ENCODE measurements at regions not wholly inside any gene's neighbourhood (a gene's known extent, or its start where the extent isn't known, plus 50 kb on each side); places are given as distances from the start of the nearest gene placed in this dataset.

- no peak for DNase-seq
Observed at GRCh38 chr5:143484601-143485000, 81.1 kb upstream of the NR3C1 start.

- DNase-seq = no peak
Observed at GRCh38 chr5:143481697-143482531, 78.4 kb upstream of the NR3C1 start.

DNA sequence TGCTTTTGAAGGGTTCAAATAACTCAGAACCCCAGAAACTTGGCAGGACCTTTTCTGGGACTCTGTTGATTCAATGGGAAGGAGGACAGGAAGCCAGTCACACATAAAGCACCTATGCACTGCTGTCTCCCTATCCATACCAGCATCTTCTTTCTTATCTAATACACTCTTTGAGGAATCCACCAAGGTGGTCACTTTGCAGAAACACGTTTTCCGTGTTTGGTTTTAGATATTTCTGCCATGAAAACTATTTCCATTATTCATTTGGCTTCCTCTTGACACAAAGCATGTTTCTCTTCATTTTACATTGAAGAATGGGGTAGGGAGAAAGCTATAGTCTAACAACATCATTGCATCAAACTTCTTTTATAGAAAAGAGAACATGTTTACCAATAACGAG, 76.5 kb upstream of the NR3C1 start:
- no peak for DNase-seq

DNA sequence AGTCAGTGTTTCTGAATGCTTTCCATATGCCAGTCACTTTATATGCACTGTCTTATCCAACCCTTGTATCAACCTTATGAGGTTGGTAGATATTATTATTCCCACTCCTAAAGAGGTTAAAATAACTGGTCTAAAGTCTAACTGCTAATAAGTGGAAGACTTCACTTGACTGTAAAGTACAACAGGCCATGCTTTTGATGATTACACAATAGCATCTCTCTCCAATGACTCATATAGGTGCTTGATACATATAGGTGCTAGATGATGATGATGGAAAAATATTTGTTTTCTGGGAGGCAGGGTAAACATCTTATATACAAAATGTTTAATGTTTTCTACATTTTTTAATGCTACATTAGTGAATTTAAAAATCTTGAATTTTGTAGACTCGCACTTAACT, 75.9 kb upstream of the NR3C1 start:
- DNase-seq = no peak

DNA sequence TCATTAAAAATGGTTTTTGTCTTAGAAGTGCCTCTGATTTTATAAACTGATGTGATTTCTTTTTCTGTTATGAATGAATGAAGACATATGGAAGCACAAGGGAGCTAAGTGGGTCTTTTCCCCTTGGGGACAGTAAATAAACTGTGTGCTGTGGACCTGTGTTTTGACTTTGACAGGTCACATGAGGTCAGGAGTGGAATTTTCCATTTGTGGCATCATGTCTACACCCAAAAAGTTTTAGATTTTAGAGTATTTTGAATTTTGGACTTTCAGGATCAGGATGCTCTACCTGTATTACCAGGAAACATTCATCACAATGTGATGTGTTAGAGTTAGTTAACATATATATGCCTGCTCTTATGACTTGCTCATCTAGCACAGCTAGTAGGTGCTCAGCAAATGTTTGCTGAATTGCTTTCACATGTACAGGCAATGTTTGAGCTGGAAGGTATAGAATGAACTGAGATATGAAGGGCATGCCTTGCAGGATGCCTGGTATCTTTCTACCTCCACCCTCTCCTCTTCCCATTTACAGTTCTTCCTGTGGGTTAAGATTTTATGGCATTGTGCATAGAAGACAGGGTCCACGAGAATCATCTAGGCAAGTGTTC, 73.2 kb upstream of the NR3C1 start:
- no peak for DNase-seq

DNA sequence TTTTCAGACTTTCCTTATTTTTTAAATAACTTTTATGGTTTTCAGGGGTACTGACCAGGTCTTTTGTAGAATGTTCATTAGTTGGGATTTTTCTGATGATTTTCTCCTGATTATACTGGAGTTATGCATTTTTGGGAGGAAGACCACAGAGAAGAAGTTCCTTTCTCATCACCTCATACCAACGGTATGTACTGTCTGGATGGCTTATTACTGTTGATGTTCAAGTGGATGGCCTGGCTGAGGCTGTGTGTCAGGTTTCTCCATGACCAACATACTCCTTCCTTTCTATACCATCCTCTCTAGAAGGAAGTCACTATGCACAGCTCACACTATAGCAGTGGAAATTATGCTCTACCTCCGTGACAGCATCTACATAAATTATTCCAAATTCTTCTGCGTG, 71.1 kb upstream of the NR3C1 start:
- no peak for DNase-seq

DNA sequence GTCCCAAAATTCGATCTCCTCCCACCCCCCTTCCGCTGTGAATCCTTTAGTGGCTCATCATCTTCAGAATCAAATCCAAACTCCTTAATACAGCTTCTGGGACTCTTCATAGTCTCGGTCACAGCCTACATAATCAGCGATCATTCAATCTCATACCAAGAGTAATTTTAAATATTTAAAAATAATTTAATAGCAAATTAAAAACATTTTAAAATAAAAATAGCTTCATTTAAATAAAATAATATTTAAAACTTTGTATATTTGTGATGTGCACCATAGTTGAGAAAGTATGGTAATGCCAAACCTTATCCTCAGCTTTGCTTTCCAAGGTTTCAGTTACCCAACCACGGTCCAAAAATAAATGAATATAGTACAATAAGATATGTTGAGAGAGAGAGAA, 70.0 kb upstream of the NR3C1 start:
- DNase-seq = no peak

GRCh38 chr5:143472576-143472975, 69.1 kb upstream of the NR3C1 start:
- no peak for DNase-seq

GRCh38 chr5:143471666-143472464, 68.4 kb upstream of the NR3C1 start:
- DNase-seq = no peak

DNA sequence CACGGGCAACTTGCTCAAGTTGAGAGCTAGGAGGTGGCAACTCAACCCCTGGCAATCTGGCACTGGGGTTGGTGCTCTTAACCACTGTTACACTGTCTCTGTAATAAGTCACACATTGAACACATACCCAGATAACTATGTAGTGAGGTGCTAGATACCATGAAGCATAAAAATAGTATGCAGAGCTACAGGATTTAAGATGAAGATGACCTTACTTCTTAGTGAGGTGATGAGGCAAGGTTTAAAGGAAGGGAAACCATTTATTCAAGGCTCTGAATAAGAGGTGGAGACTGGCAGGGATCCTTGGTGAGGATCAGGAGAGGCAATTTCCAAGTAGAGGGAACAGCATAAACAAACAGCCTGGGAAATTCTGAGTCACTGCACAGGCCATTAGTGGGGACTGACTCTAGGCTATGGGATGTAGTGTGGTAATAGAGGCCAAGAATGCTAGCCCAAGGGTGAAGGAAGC, 67.6 kb upstream of the NR3C1 start:
- no peak for DNase-seq

GRCh38 chr5:143470120-143470519, 66.6 kb upstream of the NR3C1 start:
- DNase-seq = no peak

- DNase-seq = no peak
Observed at GRCh38 chr5:143469125-143469524, 65.6 kb upstream of the NR3C1 start.

DNA sequence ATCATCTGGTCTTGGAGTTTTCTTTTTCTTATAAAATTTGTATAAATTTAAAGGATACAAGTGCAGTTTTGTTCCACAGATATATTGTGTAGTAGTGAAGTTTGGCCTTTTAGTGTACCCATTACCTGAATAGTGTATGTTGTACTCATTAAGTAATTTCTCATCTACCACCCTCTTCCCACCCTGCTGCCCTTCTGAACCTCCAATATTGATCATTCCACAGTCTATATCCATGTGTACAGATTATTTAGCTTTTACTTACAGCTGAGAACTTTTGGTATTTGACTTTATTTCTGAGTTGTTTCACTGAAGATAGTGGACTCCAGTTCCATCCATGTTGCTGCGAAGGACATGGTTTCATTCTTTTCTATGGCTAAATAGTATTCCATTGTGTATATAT, 63.1 kb upstream of the NR3C1 start:
- no peak for DNase-seq

DNA sequence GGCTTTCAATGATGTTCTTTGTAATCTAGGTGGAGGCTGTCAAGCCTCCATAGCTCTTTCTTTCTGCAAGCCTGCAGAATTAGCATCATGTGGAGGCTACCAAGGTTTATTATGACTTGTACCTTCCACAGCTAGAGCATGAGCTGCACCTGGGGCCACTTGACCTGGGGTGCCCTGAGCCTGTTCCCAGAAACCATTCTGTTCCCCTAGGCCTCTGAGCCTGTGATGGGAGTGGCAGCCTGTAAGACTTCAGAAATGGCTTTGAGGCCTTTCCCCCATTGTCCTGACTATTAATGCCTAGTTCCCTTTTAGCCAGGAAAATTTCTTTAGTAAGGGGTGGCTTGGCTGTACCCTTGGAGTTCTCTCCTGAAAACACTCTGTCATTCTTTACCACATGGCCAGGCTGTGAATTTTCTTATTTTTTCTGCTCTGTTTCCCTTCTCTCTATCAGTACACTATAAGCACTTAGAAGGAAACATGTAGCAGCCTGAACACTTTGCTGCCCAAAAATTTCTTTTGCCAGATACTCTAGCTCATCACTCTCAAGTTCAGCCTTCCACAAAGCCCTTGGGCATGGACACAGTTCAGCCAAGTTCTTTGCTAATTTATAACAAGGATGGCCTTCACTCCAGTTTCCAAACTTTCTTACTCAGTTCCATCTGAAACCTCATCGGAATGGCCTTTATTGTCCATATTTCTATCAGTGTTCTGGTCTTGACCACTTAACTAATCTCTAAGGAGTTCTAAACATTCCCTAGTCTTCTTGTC, 61.4 kb upstream of the NR3C1 start:
- DNase-seq = no peak

GRCh38 chr5:143462431-143462830, 58.9 kb upstream of the NR3C1 start:
- no peak for DNase-seq

GRCh38 chr5:143459433-143459832, 55.9 kb upstream of the NR3C1 start:
- no peak for DNase-seq

GRCh38 chr5:143456952-143457547, 53.6 kb upstream of the NR3C1 start:
- no peak for DNase-seq

GRCh38 chr5:143454936-143455516, 51.5 kb upstream of the NR3C1 start:
- DNase-seq = no peak

GRCh38 chr5:143453720-143454119, 50.2 kb upstream of the NR3C1 start:
- DNase-seq = no peak

All from CD4-positive, alpha-beta T cell treated with Interleukin-12 subunit alpha and Interleukin-12 subunit beta, for 1 hour (primary cell).